Panc1 (cell line): ENCODE measurements at regions not wholly inside any gene's neighbourhood (a gene's known extent, or its start where the extent isn't known, plus 50 kb on each side); places are given as distances from the start of the nearest gene placed in this dataset.

ENCODE experiments used
- CTCF ChIP-seq: fragments of 450-650 bp; IDR thresholded peaks from 2 replicates; pipeline ENCODE4 v1.5.1; 2017; ENCODE audit warnings: mild to moderate bottlenecking
- POLR2AphosphoS5 ChIP-seq: IDR thresholded peaks from 2 replicates; pipeline ENCODE4 v1.6.1; 2012; ENCODE audit warnings: mild to moderate bottlenecking, low read depth, low read length, moderate library complexity
- SIN3A ChIP-seq: IDR thresholded peaks from 2 replicates; pipeline ENCODE4 v1.6.1; 2012; ENCODE audit warnings: low read depth, mild to moderate bottlenecking, low read length, moderate library complexity, borderline replicate concordance; ENCODE audit not compliant: insufficient read depth
- TCF7L2 ChIP-seq: IDR thresholded peaks from 2 replicates; pipeline ENCODE4 v1.6.1; 2011; ENCODE audit warnings: mild to moderate bottlenecking, low read depth, low read length, inconsistent platforms

- TF ChIP-seq CTCF (no peak), POLR2AphosphoS5 (no peak), TCF7L2 (no peak), SIN3A (no peak)
Measured at GRCh38 chr7:68087401-68087800, 1090.8 kb downstream of the TYW1 start.
